OCI-LY3 (cell line): ENCODE measurements at regions not wholly inside any gene's neighbourhood (a gene's known extent, or its start where the extent isn't known, plus 50 kb on each side); places are given as distances from the start of the nearest gene placed in this dataset.
A peak's percentile ranks its signal among the peaks of the same experiment; 100 is the strongest.

Experiments
- H2AFZ ChIP-seq: fragments of 200-600, 300-600 bp; shearing (Covaris generic); 2 replicates; pipeline ENCODE4 v1.6.0; 2014; ENCODE audit warnings: antibody characterized with exemption, low read depth, low read length
- H3K27ac ChIP-seq: fragments of 200-600, 300-600 bp; sonication (generic); 2 replicates; pipeline ENCODE4 v1.5.1; 2014; ENCODE audit warnings: mild to moderate bottlenecking, low read length, moderate library complexity, mixed read lengths
- H3K27me3 ChIP-seq: fragments of 200-600, 300-600 bp; sonication (generic); 2 replicates; pipeline ENCODE4 v1.6.1; 2014; ENCODE audit warnings: low read depth, low read length, mixed read lengths
- H3K36me3 ChIP-seq: fragments of 200-600, 300-600 bp; sonication (generic); replicated peaks from 2 replicates; pipeline ENCODE3; 2014; ENCODE audit warnings: low read depth, low read length, mixed read lengths
- H3K4me1 ChIP-seq: fragments of 300-600, 200-600 bp; sonication (generic); 2 replicates; pipeline ENCODE4 v1.6.1; 2014; ENCODE audit warnings: low read length, mixed read lengths
- H3K4me2 ChIP-seq: fragments of 200-600, 300-600 bp; sonication (generic); 2 replicates; pipeline ENCODE4 v1.6.1; 2014; ENCODE audit warnings: low read length, mixed read lengths
- H3K4me3 ChIP-seq: fragments of 300-600, 200-600 bp; sonication (generic); 2 replicates; pipeline ENCODE4 v1.5.1; 2014; ENCODE audit warnings: antibody characterized with exemption, mild to moderate bottlenecking, low read length, moderate library complexity
- H3K79me2 ChIP-seq: fragments of 300-600, 200-600 bp; shearing (Covaris generic); 2 replicates; pipeline ENCODE4 v1.6.1; 2014; ENCODE audit warnings: mild to moderate bottlenecking, low read length, mixed read lengths
- H3K9ac ChIP-seq: fragments of 300-600, 200-600 bp; shearing (Covaris generic); 2 replicates; pipeline ENCODE4 v1.6.0; 2014; ENCODE audit warnings: mild to moderate bottlenecking, low read length, moderate library complexity
- H3K9me3 ChIP-seq: fragments of 200-600, 300-600 bp; shearing (Covaris generic); 2 replicates; pipeline ENCODE4 v1.6.1; 2014; ENCODE audit warnings: low read length, mixed read lengths; ENCODE audit not compliant: insufficient read depth
- H4K20me1 ChIP-seq: fragments of 200-600, 300-600 bp; sonication (generic); 2 replicates; pipeline ENCODE4 v1.6.1; 2016; ENCODE audit warnings: low read length, mixed read lengths; ENCODE audit not compliant: insufficient read depth
- CTCF ChIP-seq: fragments of 200-600, 300-600 bp; sonication (generic); IDR thresholded peaks from 2 replicates; pipeline ENCODE4 v1.5.1; 2014; ENCODE audit warnings: antibody characterized with exemption, low read length, low read depth
- EZH2phosphoT487 ChIP-seq: fragments of 200-600 bp; shearing (Covaris generic); IDR thresholded peaks from 2 replicates; pipeline ENCODE4 v1.6.1; 2018; ENCODE audit warnings: antibody characterized with exemption, mixed run types, low read depth

DNA sequence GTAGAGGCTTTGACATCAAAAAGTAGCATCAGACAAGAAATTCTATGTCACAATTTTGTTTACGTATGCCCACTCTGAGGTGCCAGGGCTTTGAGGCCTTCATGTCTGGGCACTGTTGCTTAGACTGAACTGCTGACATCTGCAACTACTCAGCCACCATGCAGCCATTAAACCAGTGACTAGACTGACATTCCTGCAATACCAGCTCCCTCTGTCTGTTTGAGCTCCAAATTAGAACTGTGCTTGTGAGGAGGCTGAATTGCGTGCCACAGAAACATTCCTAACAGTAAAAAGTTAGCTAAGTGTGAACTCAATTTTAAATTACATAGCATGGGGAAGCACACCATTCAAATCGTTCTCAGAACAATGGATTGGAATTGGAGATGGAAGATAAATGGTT lies 163.2 kb downstream of the INSIG2 start:
- no peaks in the 10 kb centered on the region for H3K36me3 ChIP-seq
- H3K9ac ChIP-seq: no peak overlapping the region
- H2AFZ ChIP-seq: no peak overlapping the region
- H3K4me2 ChIP-seq: no peak overlapping the region
- TF ChIP-seq CTCF: no peak
- no peak for TF ChIP-seq EZH2phosphoT487
- H3K4me1 ChIP-seq: peaks cover 11% of the 10 kb centered on the region
- no peaks in the 10 kb centered on the region for H3K27me3 ChIP-seq
- H3K27ac ChIP-seq: no peak overlapping the region
- H3K4me3 ChIP-seq: no peak overlapping the region
- H3K79me2 ChIP-seq: no peaks in the 10 kb centered on the region
- no peaks in the 10 kb centered on the region for H4K20me1 ChIP-seq
- H3K9me3 ChIP-seq: no peaks in the 10 kb centered on the region

DNA sequence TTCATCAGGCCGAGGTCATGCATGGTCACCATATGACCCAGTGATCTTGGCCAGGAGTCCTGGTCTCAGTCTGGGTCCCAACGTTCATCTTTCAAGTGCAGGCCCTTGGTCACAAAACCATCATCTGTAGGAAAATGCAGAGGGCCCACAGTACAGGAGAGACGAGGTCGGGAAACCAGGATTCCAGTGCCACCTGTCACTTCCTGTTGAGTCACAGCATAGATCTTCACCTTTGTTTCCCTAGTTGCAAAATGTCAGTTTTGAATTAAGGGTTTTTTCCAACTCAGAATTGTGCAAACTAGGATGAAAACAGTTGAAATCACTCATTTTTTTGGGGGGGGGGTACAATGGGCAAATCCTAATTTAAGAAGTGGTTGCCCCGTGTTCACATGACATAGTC lies 162.2 kb downstream of the INSIG2 start:
- TF ChIP-seq EZH2phosphoT487 (no peak), CTCF (no peak)
- no peak overlapping the region for H2AFZ ChIP-seq
- no peak overlapping the region for H3K4me2 ChIP-seq

DNA sequence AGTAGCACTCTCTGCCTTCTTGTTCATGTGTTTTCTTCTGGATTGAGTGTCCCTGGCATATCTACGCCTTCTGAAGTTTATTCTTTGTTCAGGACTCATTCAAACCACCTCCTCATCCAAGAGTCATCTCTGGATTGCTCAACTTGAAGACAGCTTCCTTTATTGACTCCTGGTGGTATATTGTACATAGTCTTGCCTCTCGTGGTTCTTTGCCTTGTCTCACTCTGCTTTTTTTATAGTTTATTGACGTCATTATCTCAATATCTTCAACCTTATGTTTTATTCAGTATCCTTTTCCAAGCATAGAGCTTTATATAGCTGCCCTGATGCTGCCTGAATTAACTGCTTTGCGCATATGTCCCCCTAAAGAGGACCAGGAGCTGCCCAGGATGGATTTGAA lies 161.7 kb downstream of the INSIG2 start:
- H4K20me1 ChIP-seq: no peaks in the 10 kb centered on the region
- H3K27ac ChIP-seq: no peak overlapping the region
- no peaks in the 10 kb centered on the region for H3K36me3 ChIP-seq
- peak overlapping the region; percentile 37; the same call in 1 of the 2 replicates for H3K4me2 ChIP-seq
- no peaks in the 10 kb centered on the region for H3K79me2 ChIP-seq
- H3K9me3 ChIP-seq: no peaks in the 10 kb centered on the region
- TF ChIP-seq EZH2phosphoT487 (no peak), CTCF (no peak)
- peaks cover 11% of the 10 kb centered on the region for H3K4me1 ChIP-seq
- no peaks in the 10 kb centered on the region for H3K27me3 ChIP-seq
- no peak overlapping the region for H3K9ac ChIP-seq
- no peak overlapping the region for H2AFZ ChIP-seq
- no peak overlapping the region for H3K4me3 ChIP-seq

More for the DNA sequence above, 162.2 kb downstream of the INSIG2 start:
- Histone ChIP-seq H3K27ac (no peak overlapping the region), H3K9ac (no peak overlapping the region), H3K4me1 (peaks cover 11% of the 10 kb centered on the region), H4K20me1 (no peaks in the 10 kb centered on the region), H3K36me3 (no peaks in the 10 kb centered on the region), H3K27me3 (no peaks in the 10 kb centered on the region), H3K9me3 (no peaks in the 10 kb centered on the region), H3K79me2 (no peaks in the 10 kb centered on the region), H3K4me3 (no peak overlapping the region)

GRCh38 chr2:118249531-118249930 lies 161.3 kb downstream of the INSIG2 start:
- H3K79me2 ChIP-seq: no peaks in the 10 kb centered on the region
- H3K4me2 ChIP-seq: peak overlapping the region; percentile 37
- H3K36me3 ChIP-seq: no peaks in the 10 kb centered on the region
- H3K27ac ChIP-seq: no peak overlapping the region
- peaks cover 11% of the 10 kb centered on the region for H3K4me1 ChIP-seq
- H3K9me3 ChIP-seq: no peaks in the 10 kb centered on the region
- no peaks in the 10 kb centered on the region for H4K20me1 ChIP-seq
- H3K9ac ChIP-seq: no peak overlapping the region
- no peak for TF ChIP-seq CTCF
- no peak for TF ChIP-seq EZH2phosphoT487
- H2AFZ ChIP-seq: no peak overlapping the region
- no peaks in the 10 kb centered on the region for H3K27me3 ChIP-seq
- no peak overlapping the region for H3K4me3 ChIP-seq
